ENCODE measurements at regions not wholly inside any gene's neighbourhood (a gene's known extent, or its start where the extent isn't known, plus 50 kb on each side); places are given as distances from the start of the nearest gene placed in this dataset.

- TF ChIP-seq CTCF (IDR thresholded peaks at IDR 0.05) (no peak), POLR2A (IDR thresholded peaks at IDR 0.05; ENCODE audit: low read depth) (no peak), EP300 (IDR thresholded peaks at IDR 0.05) (no peak)
These were observed 91.2 kb upstream of the CD44 start for GRCh38 chr11:35047769-35048168.

Measured in esophagus muscularis mucosa (tissue), 4 donors.